Iris pigment epithelial cell (primary cell): ENCODE measurements at regions not wholly inside any gene's neighbourhood (a gene's known extent, or its start where the extent isn't known, plus 50 kb on each side); places are given as distances from the start of the nearest gene placed in this dataset.
A peak's percentile ranks its signal among the peaks of the same experiment; 100 is the strongest.
"Not testable (repeated sequence)": the region's sequence is repeated elsewhere in the genome, so short reads cannot be mapped to it uniquely, and the experiment has no call there.

Experiments used
- DNase-seq: peaks from one replicate; pipeline ENCODE4 v3.0.0-alpha.2; 2011; ENCODE audit warnings: low read depth

- DNase-seq, result no peak
These were observed 253.0 kb upstream of the P2RY1 start for GRCh38 chr3:152581951-152582350.

DNA sequence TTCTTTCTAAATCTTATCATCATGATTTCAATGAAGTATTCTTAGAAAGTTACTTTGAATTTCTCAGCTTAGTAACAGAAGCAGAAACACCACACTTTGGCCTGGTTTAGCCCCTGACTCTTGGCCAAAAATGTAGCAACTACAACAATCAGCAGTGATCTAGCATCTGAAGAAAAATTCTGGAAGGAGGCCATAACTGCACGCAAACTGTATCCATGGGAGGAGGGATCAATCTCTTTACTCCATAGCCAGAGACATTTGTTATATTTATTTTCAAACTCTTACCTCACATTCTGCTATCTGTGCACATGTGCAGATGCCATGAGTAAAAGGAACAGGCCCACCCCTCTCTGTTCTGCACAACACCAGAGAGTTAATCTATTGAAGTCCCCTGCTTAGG is 251.0 kb upstream of the P2RY1 start:
- DNase-seq, result peak; percentile 72

DNA sequence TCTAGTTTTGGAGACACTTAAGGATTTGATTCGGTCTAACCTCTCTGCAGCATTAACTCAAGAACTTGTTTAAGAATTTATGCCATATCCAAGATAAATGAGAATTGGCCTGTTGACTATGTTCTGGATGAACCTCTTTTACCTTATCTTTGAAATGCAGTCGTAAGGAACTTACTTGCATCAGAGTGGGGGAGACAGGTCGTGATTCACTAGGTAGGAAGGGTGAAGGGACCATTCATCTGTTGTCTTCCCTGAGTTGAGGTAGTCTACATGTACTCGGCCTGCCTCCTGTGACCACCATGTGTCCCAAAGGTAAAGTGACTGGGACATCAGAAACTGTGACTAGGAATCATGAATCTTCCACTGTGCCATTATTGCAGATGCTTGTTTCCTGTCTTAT is 248.0 kb upstream of the P2RY1 start:
- no peak for DNase-seq

- DNase-seq, result no peak
These were observed 247.1 kb upstream of the P2RY1 start for GRCh38 chr3:152587861-152588260.

DNA sequence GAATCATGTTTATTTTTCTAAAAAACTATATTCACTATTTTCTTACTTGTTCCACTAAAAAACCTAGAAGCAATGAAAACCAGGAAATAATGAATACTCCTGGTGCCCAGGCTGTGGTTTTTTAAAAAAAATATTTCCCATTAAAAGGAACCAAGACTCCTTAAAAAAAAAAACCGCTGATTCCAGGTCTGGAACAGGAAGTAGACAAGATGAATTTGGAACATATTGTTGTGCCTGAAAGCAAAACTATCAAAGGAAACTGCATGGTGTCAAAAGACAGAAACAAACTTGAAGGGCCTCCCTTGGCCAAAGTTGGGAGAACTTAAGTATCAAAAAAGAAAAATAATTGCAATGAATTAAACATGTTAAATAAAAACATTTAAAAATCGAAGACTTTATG is 245.3 kb upstream of the P2RY1 start:
- DNase-seq, result no peak

GRCh38 chr3:152591515-152591914 is 243.4 kb upstream of the P2RY1 start:
- DNase-seq, result no peak

DNA sequence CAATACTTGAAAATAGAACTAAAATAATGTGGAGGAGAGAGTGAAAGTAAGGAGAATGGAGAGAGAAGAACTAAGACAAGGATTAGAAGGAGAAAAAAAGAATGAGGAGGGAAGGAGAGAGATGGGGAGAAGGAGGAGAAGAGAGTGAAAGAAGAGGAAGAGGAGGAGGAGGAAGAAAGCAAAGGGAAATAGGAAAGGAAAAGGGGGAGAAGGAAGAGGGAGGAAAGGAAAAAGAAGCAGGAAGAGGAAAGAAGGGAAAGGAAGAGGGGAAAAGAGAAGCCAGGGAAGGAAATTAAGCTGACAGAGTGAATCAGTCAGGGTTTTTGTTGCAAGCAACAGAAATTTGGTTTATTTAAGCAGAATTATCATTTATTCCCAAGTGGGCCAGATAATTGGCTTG is 241.7 kb upstream of the P2RY1 start:
- no peak for DNase-seq

DNA sequence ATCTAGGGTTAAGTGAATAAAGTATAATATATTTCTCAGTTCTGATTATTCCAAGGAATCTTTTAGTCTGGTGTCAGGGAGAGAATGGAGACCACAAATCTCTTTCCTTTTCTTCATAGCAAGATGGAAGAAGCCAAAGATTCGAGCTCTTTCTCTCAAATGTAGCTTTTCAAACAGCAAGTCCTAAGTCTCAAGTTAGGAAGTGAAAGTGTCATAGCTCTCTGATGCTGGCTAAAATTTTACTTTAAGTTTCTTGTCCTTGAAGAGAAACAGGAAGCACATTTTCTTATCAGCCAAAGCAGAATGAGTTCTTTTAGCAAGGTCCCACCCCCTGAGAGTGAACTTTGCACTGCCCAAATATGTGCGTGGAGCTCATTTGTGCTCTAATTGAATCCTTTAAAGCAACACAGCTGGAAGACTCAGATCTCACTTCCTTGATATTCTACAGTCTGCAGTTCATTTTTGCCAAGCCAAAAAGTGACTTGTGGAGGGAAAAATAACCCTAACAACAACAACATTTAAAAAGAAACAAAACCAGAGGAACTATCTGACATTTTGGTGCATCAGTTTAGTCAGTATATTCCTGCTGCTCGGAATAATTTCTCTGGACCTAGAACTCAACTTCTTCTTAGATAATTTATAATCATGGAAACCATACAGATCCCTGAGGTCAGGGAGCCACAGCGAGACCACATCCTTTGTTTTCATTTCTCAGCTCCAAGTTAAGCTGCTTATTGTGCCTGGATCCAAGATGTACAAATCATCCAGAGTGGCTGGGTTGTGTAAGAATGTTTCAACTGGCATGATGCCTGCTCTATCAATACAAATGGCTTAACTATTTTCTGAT is 238.7 kb upstream of the P2RY1 start:
- DNase-seq, result peak; percentile 90

DNA sequence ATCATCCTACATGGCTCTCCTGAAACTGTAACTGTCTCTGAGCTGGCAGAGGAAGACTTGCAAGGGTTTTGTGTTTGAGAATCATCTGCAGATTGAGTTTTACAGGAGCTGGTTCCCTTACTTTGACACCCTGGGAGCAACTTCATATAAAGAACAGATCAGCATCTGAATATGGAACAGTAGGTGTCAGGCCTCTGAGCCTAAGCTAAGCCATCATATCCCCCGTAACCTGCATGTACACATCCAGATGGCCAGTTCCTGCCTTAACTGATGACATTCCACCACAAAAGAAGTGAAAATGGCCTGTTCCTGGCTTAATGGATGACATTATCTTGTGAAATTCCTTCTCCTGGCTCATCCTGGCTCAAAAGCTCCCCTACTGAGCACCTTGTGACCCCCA is 238.1 kb upstream of the P2RY1 start:
- DNase-seq, result not testable (repeated sequence)

- DNase-seq, result no peak
These were observed 228.8 kb upstream of the P2RY1 start for GRCh38 chr3:152606146-152606545.

- no peak for DNase-seq
These were observed 227.8 kb upstream of the P2RY1 start for GRCh38 chr3:152607179-152607578.

DNA sequence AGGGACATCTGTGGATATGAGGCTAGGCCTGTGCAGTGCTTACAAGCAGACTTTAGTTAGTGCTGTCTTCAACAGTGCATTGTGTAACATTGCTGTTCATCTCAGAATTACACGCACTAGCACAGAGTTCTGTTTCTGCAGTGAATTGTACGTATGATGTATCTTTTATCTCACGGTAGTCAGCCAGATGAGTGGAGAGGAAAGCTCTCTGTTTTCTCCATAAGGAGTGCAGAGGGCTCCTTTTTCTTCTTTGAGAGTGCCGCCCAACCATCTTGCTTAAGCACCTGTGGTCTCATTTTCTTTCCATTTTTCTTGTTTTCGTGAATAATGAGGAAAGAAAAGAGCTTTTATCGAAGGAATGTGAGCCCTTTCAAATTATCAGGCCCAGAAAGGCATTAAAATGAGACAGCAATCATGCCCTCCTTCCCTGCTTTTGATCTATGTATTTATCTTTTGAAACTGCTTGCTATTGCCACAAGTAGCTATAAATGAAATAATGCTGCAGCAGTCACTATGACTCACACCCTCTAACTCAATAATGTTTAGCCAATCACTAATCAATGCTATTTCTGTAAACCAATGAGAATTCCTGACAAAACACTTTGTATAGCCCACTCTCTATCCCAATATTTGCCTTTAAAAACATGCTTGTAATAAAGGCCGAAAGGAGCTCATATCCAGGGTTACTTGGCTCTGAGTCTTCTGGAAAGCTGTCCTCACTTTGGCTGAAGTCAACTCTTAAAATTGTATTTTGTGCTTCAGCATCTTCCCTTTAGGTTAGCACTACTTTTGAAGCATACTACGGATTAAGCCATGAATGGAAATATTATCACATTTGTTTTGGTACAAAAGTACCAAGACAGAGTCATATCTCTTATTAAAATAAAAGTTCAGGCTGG is 226.0 kb upstream of the P2RY1 start:
- no peak for DNase-seq

GRCh38 chr3:152609891-152610290 is 225.0 kb upstream of the P2RY1 start:
- no peak for DNase-seq

GRCh38 chr3:152610622-152611021 is 224.3 kb upstream of the P2RY1 start:
- DNase-seq, result no peak

DNA sequence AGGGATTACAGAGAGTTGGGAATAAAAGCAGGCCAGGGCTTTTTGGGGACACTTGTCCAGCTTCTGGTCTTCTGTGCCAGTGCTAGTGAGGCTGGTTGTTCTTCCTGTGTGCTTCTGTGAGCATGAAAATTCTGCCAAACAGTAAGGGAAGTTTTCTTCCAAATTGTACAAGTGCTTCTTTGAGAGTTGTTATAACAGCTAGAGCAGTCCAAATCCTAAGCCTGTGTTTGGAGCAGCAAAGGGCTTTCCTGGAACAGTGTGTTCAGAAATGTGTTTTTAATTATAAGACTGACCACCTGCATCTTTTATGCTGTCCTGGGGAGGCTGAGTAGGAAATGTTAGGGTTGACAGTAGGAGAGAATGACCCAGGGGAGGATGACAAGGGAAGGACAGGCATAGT is 223.0 kb upstream of the P2RY1 start:
- DNase-seq, result no peak

DNA sequence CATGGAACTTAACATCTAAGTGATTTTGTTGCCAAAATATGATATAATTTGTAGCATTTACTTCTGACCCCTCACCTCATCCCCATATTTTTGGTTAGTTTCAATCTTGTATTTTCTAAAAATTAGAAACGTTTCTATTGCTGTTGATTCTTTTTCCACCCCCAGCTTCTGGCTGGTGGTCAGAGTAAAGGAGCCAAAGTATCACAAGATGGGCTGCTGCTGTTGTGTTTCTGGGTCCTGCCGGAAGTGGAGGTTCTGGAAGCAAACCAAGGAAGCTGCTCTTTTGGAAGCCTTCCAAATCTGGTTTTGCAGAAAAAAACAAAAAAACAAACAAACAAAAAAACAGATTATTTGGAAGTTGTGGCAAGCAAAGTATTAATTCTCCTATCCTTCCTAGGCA is 221.1 kb upstream of the P2RY1 start:
- DNase-seq, result no peak

DNA sequence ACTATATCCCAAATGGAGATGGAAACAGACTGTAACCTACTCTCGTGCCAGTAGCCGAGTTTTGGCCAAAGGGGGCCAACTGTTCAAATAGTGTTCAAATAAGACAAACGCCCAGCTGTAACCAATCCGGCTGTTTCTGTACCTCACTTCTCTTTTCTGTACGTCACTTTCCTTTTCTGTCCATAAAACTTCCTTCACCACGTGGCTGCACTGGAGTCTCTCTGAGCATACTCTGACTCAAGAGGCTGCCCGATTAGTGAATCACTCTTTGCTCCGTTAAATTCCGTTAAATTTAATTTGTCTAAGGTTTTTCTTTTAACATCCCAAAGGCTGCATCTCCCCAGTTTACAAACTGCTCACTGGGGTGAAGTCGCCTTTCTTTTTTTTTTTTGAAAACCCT is 219.2 kb upstream of the P2RY1 start:
- peak; percentile 10 for DNase-seq

DNA sequence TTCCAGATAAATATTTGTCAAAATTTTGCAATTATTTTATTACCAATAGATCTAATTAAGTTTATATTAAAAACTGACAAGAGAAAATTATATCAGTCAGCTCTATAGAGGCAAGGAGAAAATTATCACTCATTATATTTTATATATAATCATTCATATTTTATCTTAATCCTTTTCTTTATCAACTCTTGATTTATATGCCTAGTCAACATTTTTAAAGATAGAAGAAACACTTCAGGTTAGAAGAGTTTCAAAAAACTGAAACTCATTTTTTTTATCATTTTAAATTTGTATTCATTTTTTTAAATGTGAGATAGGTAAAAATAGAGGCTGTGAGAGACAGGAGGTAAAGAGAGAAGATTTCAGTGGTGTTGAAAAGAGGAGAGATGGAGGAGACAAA is 217.3 kb upstream of the P2RY1 start:
- DNase-seq, result no peak

- no peak for DNase-seq
These were observed 216.4 kb upstream of the P2RY1 start for GRCh38 chr3:152618529-152618928.

DNA sequence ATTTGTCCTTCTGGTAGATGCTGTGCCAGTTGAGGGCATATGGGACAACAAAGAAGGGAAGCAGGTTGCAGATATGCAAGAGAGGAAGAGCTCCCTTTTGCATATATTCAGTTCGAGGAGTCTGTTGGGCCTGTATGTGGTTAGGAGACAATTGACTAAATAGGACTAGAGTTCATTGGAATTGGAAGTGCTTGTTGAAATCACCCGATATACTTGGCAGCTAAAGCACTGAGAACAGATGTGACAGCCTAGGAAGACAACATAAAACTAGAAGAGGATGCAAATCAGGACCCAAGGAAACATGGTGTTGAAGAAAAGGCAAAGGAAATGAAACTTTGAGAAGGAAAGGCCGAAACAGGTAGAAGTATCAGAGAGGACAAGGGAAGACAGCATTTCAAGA is 215.2 kb upstream of the P2RY1 start:
- DNase-seq, result no peak

DNA sequence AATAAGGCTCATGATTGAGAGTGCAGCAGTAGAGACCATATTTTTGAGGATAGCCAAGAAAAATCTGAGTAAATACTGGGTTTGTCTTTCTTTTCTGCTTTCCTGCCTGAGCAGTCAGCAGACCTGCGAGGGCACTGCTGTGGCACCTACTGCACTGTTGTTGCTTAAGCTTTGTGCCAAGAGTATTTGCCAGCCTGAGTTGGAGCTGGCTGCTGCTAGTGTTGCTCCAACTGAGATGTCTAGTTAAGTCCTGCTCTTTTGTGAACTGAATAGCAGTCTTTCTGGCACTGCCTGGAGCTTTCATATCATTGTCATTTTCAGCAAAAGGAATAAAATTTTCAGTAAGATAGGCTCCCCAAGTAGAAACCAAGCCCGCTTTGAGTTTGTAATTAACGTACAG is 214.5 kb upstream of the P2RY1 start:
- DNase-seq, result no peak

- DNase-seq, result peak; percentile 6
These were observed 213.7 kb upstream of the P2RY1 start for GRCh38 chr3:152621006-152621868.
